GM13977 (cell line): ENCODE measurements at regions not wholly inside any gene's neighbourhood (a gene's known extent, or its start where the extent isn't known, plus 50 kb on each side); places are given as distances from the start of the nearest gene placed in this dataset.

Experiments used
- DNase-seq: peaks from one replicate; pipeline ENCODE4 v3.0.0; 2012; ENCODE audit warnings: low spot score
- CTCF ChIP-seq: IDR thresholded peaks from 2 replicates; pipeline ENCODE4 v1.5.1; 2012; ENCODE audit warnings: mild to moderate bottlenecking, control low read depth; ENCODE audit not compliant: insufficient read depth; ENCODE audit errors: extremely low read depth, missing control alignments
- in situ Hi-C: fragments of 300-500 bp; cut with MboI; formaldehyde crosslinking; loops from one replicate; pipeline ENCODE4 v1.12.0; 2022; ENCODE audit warnings: low sequenced_read_pairs, low pct_unique_long_range_greater_than_20kb, mixed read lengths, inconsistent platforms; ENCODE audit not compliant: unreplicated experiment

DNA sequence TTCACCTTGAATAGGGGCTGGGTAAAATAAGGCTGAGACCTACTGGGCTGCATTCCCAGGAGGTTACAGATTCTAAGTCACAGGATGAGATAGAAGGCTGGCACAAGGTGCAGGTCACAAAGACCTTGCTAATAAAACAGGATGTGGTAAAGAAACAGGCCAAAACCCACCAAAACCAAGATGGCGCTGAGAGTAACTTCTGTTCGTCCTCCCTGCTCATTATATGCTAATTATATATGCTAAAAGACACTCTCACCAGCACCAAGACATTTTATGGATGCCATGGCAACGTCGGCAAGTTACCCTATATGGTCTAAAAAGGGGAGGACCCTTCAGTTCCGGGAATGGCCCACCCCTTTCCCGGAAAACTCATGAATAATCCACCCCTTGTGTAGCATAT, 711.5 kb upstream of the KLHL29 start:
- in situ Hi-C loops, result no loop called here
- no peak for DNase-seq
- no peak for TF ChIP-seq CTCF

GRCh38 chr2:22683914-22684313, 701.1 kb upstream of the KLHL29 start:
- no peak for TF ChIP-seq CTCF
- in situ Hi-C loops, result no loop called here
- DNase-seq, result no peak

- DNase-seq, result no peak
- TF ChIP-seq CTCF, result no peak
- in situ Hi-C loops, result no loop called here
Measured at GRCh38 chr2:22690096-22690495, 694.9 kb upstream of the KLHL29 start.

DNA sequence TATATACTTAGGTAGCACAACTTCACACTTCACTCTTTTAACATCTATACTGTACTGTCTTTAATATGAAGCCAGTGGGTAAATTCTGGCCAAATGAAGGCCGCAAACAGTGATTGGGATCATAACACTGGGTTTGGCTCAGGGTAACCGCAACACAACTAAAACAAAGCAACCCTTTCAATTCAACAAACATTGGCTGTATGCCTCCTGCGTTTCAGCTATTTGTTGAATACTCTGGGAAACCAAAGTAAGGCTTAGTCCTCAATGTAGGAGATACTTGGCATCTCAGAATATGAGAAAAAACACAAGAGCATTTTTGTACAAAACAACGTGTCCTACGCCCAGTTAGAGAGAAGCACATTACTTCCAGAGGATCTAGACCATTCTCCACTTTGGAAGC, 693.3 kb upstream of the KLHL29 start:
- TF ChIP-seq CTCF, result no peak
- no peak for DNase-seq
- in situ Hi-C loops, result no loop called here

DNA sequence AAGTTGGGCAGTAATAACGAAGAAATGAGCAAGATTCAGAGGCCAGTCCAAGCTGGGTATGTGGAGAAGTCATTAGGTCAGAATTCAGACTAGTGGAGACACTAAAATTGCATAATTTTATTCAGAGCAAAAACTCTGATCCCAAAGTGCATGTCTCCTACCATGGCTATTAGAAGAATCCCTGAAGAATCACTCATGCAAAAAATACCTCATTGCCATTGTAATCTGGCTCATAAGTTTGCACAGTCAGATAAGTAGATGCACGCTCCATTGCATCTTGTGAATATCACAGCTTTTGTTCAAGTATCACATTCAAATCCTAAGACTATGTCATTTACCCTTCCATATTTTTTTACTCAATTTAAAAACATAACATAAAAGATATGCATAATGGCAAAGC, 692.2 kb upstream of the KLHL29 start:
- TF ChIP-seq CTCF, result no peak
- no peak for DNase-seq
- in situ Hi-C loops, result no loop called here

- in situ Hi-C loops, result no loop called here
- DNase-seq, result no peak
- TF ChIP-seq CTCF, result no peak
Measured at GRCh38 chr2:22694300-22694699, 690.7 kb upstream of the KLHL29 start.

GRCh38 chr2:22694856-22695255, 690.1 kb upstream of the KLHL29 start:
- in situ Hi-C loops, result no loop called here
- DNase-seq, result no peak
- TF ChIP-seq CTCF, result no peak
